DMS153 treated with DMSO at 0.1 percent for 48 hours (cell line): ENCODE measurements at regions not wholly inside any gene's neighbourhood (a gene's known extent, or its start where the extent isn't known, plus 50 kb on each side); places are given as distances from the start of the nearest gene placed in this dataset.

Experiments
- DNase-seq: peaks from one replicate; lab custom pipeline; 2025; ENCODE audit not compliant: unreplicated experiment; lab: John Stamatoyannopoulos, UW

GRCh38 chr3:139870000-139870675, 64.8 kb upstream of the CLSTN2 start:
- no peak for DNase-seq

GRCh38 chr3:139868773-139869172, 66.2 kb upstream of the CLSTN2 start:
- no peak for DNase-seq

GRCh38 chr3:139848660-139849059, 86.3 kb upstream of the CLSTN2 start:
- no peak for DNase-seq

- DNase-seq: peak; percentile 32
Observed at GRCh38 chr3:139846729-139847128, 88.3 kb upstream of the CLSTN2 start.

- DNase-seq: no peak
Observed at GRCh38 chr3:139839659-139840058, 95.3 kb upstream of the CLSTN2 start.

GRCh38 chr3:139839014-139839413, 96.0 kb upstream of the CLSTN2 start:
- DNase-seq: no peak

GRCh38 chr3:139838269-139838957, 96.6 kb upstream of the CLSTN2 start:
- DNase-seq: no peak

- DNase-seq: no peak
Observed at GRCh38 chr3:139836698-139837464, 98.1 kb upstream of the CLSTN2 start.

- no peak for DNase-seq
Observed at GRCh38 chr3:139835830-139836683, 98.9 kb upstream of the CLSTN2 start.

GRCh38 chr3:139832998-139833397, 102.0 kb upstream of the CLSTN2 start:
- DNase-seq: no peak

- no peak for DNase-seq
Observed at GRCh38 chr3:139830817-139831216, 104.2 kb upstream of the CLSTN2 start.

- DNase-seq: no peak
Observed at GRCh38 chr3:139827833-139828232, 107.2 kb upstream of the CLSTN2 start.

GRCh38 chr3:139824864-139825263, 110.1 kb upstream of the CLSTN2 start:
- DNase-seq: no peak

GRCh38 chr3:139814646-139815045, 120.3 kb upstream of the CLSTN2 start:
- DNase-seq: no peak

GRCh38 chr3:139811331-139811730, 123.7 kb upstream of the CLSTN2 start:
- no peak for DNase-seq

- no peak for DNase-seq
Observed at GRCh38 chr3:139808201-139808600, 126.8 kb upstream of the CLSTN2 start.

- no peak for DNase-seq
Observed at GRCh38 chr3:139803294-139803693, 125.5 kb upstream of the NMNAT3 start.

GRCh38 chr3:139797724-139798343, 120.1 kb upstream of the NMNAT3 start:
- no peak for DNase-seq

- DNase-seq: no peak
Observed at GRCh38 chr3:139794469-139795265, 116.9 kb upstream of the NMNAT3 start.

- DNase-seq: no peak
Observed at GRCh38 chr3:139793408-139793807, 115.6 kb upstream of the NMNAT3 start.
